ENCODE measurements at regions not wholly inside any gene's neighbourhood (a gene's known extent, or its start where the extent isn't known, plus 50 kb on each side); places are given as distances from the start of the nearest gene placed in this dataset.

GRCh38 chr13:106318941-106319411 lies 216.5 kb downstream of the EFNB2 start:
- Histone ChIP-seq H3K36me3 (ENCODE audit: control insufficient read depth in 5 of 5, insufficient read depth in 5 of 5, low read length in 5 of 5) (no peaks in the 10 kb centered on the region), H3K9ac (ENCODE audit: low read length in 5 of 5) (no peak overlapping the region), H3K9me3 (ENCODE audit: control insufficient read depth in 5 of 5, low read length in 5 of 5) (peaks cover 5 to 16% (median 13%) of the 10 kb centered on the region in 5 donors), H3K4me1 (ENCODE audit: control insufficient read depth in 5 of 5, insufficient read depth in 5 of 5, low read length in 5 of 5) (no peaks in the 10 kb centered on the region), H3K27ac (ENCODE audit: low read depth, low read length) (no peak overlapping the region), H3K4me3 (ENCODE audit: low read depth in 1 of 5, low read length in 5 of 5) (no peak overlapping the region), H3K27me3 (ENCODE audit: control insufficient read depth in 5 of 5, insufficient read depth in 4 of 5, low read length in 5 of 5) (no peaks in the 10 kb centered on the region)

- Histone ChIP-seq H3K27ac (ENCODE audit: low read depth, low read length) (no peak overlapping the region), H3K9ac (ENCODE audit: low read length in 5 of 5) (no peak overlapping the region), H3K9me3 (ENCODE audit: control insufficient read depth in 5 of 5, low read length in 5 of 5) (no peaks in the 10 kb centered on the region), H3K27me3 (ENCODE audit: control insufficient read depth in 5 of 5, insufficient read depth in 4 of 5, low read length in 5 of 5) (no peaks in the 10 kb centered on the region), H3K36me3 (ENCODE audit: control insufficient read depth in 5 of 5, insufficient read depth in 5 of 5, low read length in 5 of 5) (no peaks in the 10 kb centered on the region), H3K4me1 (ENCODE audit: control insufficient read depth in 5 of 5, insufficient read depth in 5 of 5, low read length in 5 of 5) (no peaks in the 10 kb centered on the region), H3K4me3 (ENCODE audit: low read depth in 1 of 5, low read length in 5 of 5) (no peak overlapping the region)
These were observed 221.0 kb downstream of the EFNB2 start for GRCh38 chr13:106314417-106314816.

- Histone ChIP-seq H3K9me3 (ENCODE audit: control insufficient read depth in 5 of 5, low read length in 5 of 5) (peaks cover 0 to 2% (median 0%) of the 10 kb centered on the region in 5 donors), H3K27me3 (ENCODE audit: control insufficient read depth in 5 of 5, insufficient read depth in 4 of 5, low read length in 5 of 5) (no peaks in the 10 kb centered on the region), H3K27ac (ENCODE audit: low read depth, low read length) (no peak overlapping the region), H3K4me3 (ENCODE audit: low read depth in 1 of 5, low read length in 5 of 5) (no peak overlapping the region), H3K9ac (ENCODE audit: low read length in 5 of 5) (no peak overlapping the region), H3K4me1 (ENCODE audit: control insufficient read depth in 5 of 5, insufficient read depth in 5 of 5, low read length in 5 of 5) (no peaks in the 10 kb centered on the region), H3K36me3 (ENCODE audit: control insufficient read depth in 5 of 5, insufficient read depth in 5 of 5, low read length in 5 of 5) (no peaks in the 10 kb centered on the region)
These were observed 224.5 kb downstream of the EFNB2 start for GRCh38 chr13:106311004-106311403.

GRCh38 chr13:106310291-106310865 lies 225.1 kb downstream of the EFNB2 start:
- Histone ChIP-seq H3K27me3 (ENCODE audit: control insufficient read depth in 5 of 5, insufficient read depth in 4 of 5, low read length in 5 of 5) (no peaks in the 10 kb centered on the region), H3K9ac (ENCODE audit: low read length in 5 of 5) (no peak overlapping the region), H3K36me3 (ENCODE audit: control insufficient read depth in 5 of 5, insufficient read depth in 5 of 5, low read length in 5 of 5) (no peaks in the 10 kb centered on the region), H3K27ac (ENCODE audit: low read depth, low read length) (no peak overlapping the region), H3K9me3 (ENCODE audit: control insufficient read depth in 5 of 5, low read length in 5 of 5) (peaks cover 0 to 2% (median 0%) of the 10 kb centered on the region in 5 donors), H3K4me3 (ENCODE audit: low read depth in 1 of 5, low read length in 5 of 5) (no peak overlapping the region), H3K4me1 (ENCODE audit: control insufficient read depth in 5 of 5, insufficient read depth in 5 of 5, low read length in 5 of 5) (no peaks in the 10 kb centered on the region)

- H3K4me3 ChIP-seq (ENCODE audit: low read depth in 1 of 5, low read length in 5 of 5) = no peak overlapping the region
- no peaks in the 10 kb centered on the region for H3K36me3 ChIP-seq (ENCODE audit: control insufficient read depth in 5 of 5, insufficient read depth in 5 of 5, low read length in 5 of 5)
- H3K9me3 ChIP-seq (ENCODE audit: control insufficient read depth in 5 of 5, low read length in 5 of 5) = peaks cover 0 to 13% (median 11%) of the 10 kb centered on the region in 5 donors
- no peaks in the 10 kb centered on the region for H3K27me3 ChIP-seq (ENCODE audit: control insufficient read depth in 5 of 5, insufficient read depth in 4 of 5, low read length in 5 of 5)
- H3K4me1 ChIP-seq (ENCODE audit: control insufficient read depth in 5 of 5, insufficient read depth in 5 of 5, low read length in 5 of 5) = no peaks in the 10 kb centered on the region
- no peak overlapping the region for H3K27ac ChIP-seq (ENCODE audit: low read depth, low read length)
- no peak overlapping the region for H3K9ac ChIP-seq (ENCODE audit: low read length in 5 of 5)
These were observed 228.6 kb downstream of the EFNB2 start for GRCh38 chr13:106306748-106307277.

- H3K9ac ChIP-seq (ENCODE audit: low read length in 5 of 5) = no peak overlapping the region
- no peaks in the 10 kb centered on the region for H3K36me3 ChIP-seq (ENCODE audit: control insufficient read depth in 5 of 5, insufficient read depth in 5 of 5, low read length in 5 of 5)
- H3K9me3 ChIP-seq (ENCODE audit: control insufficient read depth in 5 of 5, low read length in 5 of 5) = peaks cover 0 to 13% (median 11%) of the 10 kb centered on the region in 5 donors
- no peak overlapping the region for H3K4me3 ChIP-seq (ENCODE audit: low read depth in 1 of 5, low read length in 5 of 5)
- H3K4me1 ChIP-seq (ENCODE audit: control insufficient read depth in 5 of 5, insufficient read depth in 5 of 5, low read length in 5 of 5) = no peaks in the 10 kb centered on the region
- no peak overlapping the region for H3K27ac ChIP-seq (ENCODE audit: low read depth, low read length)
- no peaks in the 10 kb centered on the region for H3K27me3 ChIP-seq (ENCODE audit: control insufficient read depth in 5 of 5, insufficient read depth in 4 of 5, low read length in 5 of 5)
These were observed 232.6 kb downstream of the EFNB2 start for GRCh38 chr13:106302843-106303242.

GRCh38 chr13:106302011-106302410 lies 233.5 kb downstream of the EFNB2 start:
- Histone ChIP-seq H3K9ac (ENCODE audit: low read length in 5 of 5) (no peak overlapping the region), H3K4me1 (ENCODE audit: control insufficient read depth in 5 of 5, insufficient read depth in 5 of 5, low read length in 5 of 5) (no peaks in the 10 kb centered on the region), H3K27ac (ENCODE audit: low read depth, low read length) (no peak overlapping the region), H3K27me3 (ENCODE audit: control insufficient read depth in 5 of 5, insufficient read depth in 4 of 5, low read length in 5 of 5) (no peaks in the 10 kb centered on the region), H3K9me3 (ENCODE audit: control insufficient read depth in 5 of 5, low read length in 5 of 5) (peaks cover 0 to 13% (median 11%) of the 10 kb centered on the region in 5 donors), H3K4me3 (ENCODE audit: low read depth in 1 of 5, low read length in 5 of 5) (no peak overlapping the region), H3K36me3 (ENCODE audit: control insufficient read depth in 5 of 5, insufficient read depth in 5 of 5, low read length in 5 of 5) (no peaks in the 10 kb centered on the region)

GRCh38 chr13:106299621-106300020 lies 235.8 kb downstream of the EFNB2 start:
- H3K4me1 ChIP-seq (ENCODE audit: control insufficient read depth in 5 of 5, insufficient read depth in 5 of 5, low read length in 5 of 5) = no peaks in the 10 kb centered on the region
- no peaks in the 10 kb centered on the region for H3K27me3 ChIP-seq (ENCODE audit: control insufficient read depth in 5 of 5, insufficient read depth in 4 of 5, low read length in 5 of 5)
- no peak overlapping the region for H3K27ac ChIP-seq (ENCODE audit: low read depth, low read length)
- H3K9me3 ChIP-seq (ENCODE audit: control insufficient read depth in 5 of 5, low read length in 5 of 5) = peaks cover 0 to 11% (median 7%) of the 10 kb centered on the region in 5 donors
- H3K36me3 ChIP-seq (ENCODE audit: control insufficient read depth in 5 of 5, insufficient read depth in 5 of 5, low read length in 5 of 5) = no peaks in the 10 kb centered on the region
- no peak overlapping the region for H3K9ac ChIP-seq (ENCODE audit: low read length in 5 of 5)
- no peak overlapping the region for H3K4me3 ChIP-seq (ENCODE audit: low read depth in 1 of 5, low read length in 5 of 5)

GRCh38 chr13:106297283-106297682 lies 238.2 kb downstream of the EFNB2 start:
- Histone ChIP-seq H3K9ac (ENCODE audit: low read length in 5 of 5) (no peak overlapping the region), H3K27me3 (ENCODE audit: control insufficient read depth in 5 of 5, insufficient read depth in 4 of 5, low read length in 5 of 5) (no peaks in the 10 kb centered on the region), H3K4me1 (ENCODE audit: control insufficient read depth in 5 of 5, insufficient read depth in 5 of 5, low read length in 5 of 5) (no peaks in the 10 kb centered on the region), H3K36me3 (ENCODE audit: control insufficient read depth in 5 of 5, insufficient read depth in 5 of 5, low read length in 5 of 5) (no peaks in the 10 kb centered on the region), H3K4me3 (ENCODE audit: low read depth in 1 of 5, low read length in 5 of 5) (no peak overlapping the region), H3K27ac (ENCODE audit: low read depth, low read length) (no peak overlapping the region), H3K9me3 (ENCODE audit: control insufficient read depth in 5 of 5, low read length in 5 of 5) (no peaks in the 10 kb centered on the region)

GRCh38 chr13:106296723-106297122 lies 238.7 kb downstream of the EFNB2 start:
- Histone ChIP-seq H3K9ac (ENCODE audit: low read length in 5 of 5) (no peak overlapping the region), H3K4me1 (ENCODE audit: control insufficient read depth in 5 of 5, insufficient read depth in 5 of 5, low read length in 5 of 5) (no peaks in the 10 kb centered on the region), H3K9me3 (ENCODE audit: control insufficient read depth in 5 of 5, low read length in 5 of 5) (no peaks in the 10 kb centered on the region), H3K27me3 (ENCODE audit: control insufficient read depth in 5 of 5, insufficient read depth in 4 of 5, low read length in 5 of 5) (no peaks in the 10 kb centered on the region), H3K36me3 (ENCODE audit: control insufficient read depth in 5 of 5, insufficient read depth in 5 of 5, low read length in 5 of 5) (no peaks in the 10 kb centered on the region), H3K27ac (ENCODE audit: low read depth, low read length) (no peak overlapping the region), H3K4me3 (ENCODE audit: low read depth in 1 of 5, low read length in 5 of 5) (no peak overlapping the region)

Data from subcutaneous abdominal adipose tissue (tissue), 5 donors.